ENCODE measurements at regions not wholly inside any gene's neighbourhood (a gene's known extent, or its start where the extent isn't known, plus 50 kb on each side); places are given as distances from the start of the nearest gene placed in this dataset.

DNA sequence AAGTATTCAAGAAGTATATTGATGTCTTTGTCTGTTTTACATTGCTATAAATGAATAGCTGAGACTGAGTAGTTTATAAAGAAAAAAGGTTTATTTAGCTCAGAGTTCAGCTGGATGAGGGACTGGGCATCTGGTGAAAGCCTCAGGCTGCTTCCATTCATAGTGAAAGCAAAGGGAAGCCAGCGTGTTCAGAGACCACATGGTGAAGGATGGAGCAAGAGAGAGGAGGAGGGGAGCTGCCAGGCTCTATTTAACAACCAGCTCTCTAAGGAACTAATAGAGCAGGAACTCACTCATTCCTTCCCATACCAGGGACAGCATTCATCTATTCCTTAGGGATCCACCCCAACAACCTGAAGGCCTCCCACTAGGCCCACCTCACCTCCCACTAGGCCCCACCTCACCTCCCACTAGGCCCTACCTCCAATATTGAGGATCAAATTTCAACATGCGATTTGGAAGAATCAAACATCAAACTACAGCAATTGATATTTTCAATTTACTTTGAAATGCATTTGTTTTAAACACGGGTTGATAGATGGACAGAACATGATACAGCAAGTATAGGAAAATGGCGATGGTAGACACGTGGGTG is 167.5 kb upstream of the HES1 start:
- no peak for TF ChIP-seq CTCF (conservative IDR thresholded peaks at IDR 0.05; ENCODE audit: low read length)
- no peak for TF ChIP-seq EZH2phosphoT487 (IDR thresholded peaks at IDR 0.05; ENCODE audit: borderline replicate concordance)
